BLaER1 treated with 17β-estradiol and CSF1 and Interleukin-3, amounts not matched to agents 10 nM and 100 nM (cell line): ENCODE measurements at regions not wholly inside any gene's neighbourhood (a gene's known extent, or its start where the extent isn't known, plus 50 kb on each side); places are given as distances from the start of the nearest gene placed in this dataset.

Experiments
- H3K27ac ChIP-seq, 11 experiments: shearing (Covaris generic); formaldehyde crosslinking; 2 replicates each; pipeline ENCODE4 v1.8.1; 2022
- H3K27me3 ChIP-seq, 11 experiments: shearing (Covaris generic); formaldehyde crosslinking; 2 replicates each; pipeline ENCODE4 v1.8.1; 2022
- H3K36me3 ChIP-seq, 11 experiments: shearing (Covaris generic); formaldehyde crosslinking; 2 replicates each; pipeline ENCODE4 v1.8.1; 2022
- H3K4me1 ChIP-seq, 10 experiments: shearing (Covaris generic); formaldehyde crosslinking; 2 replicates each; pipeline ENCODE4 v1.8.1; 2022
- H3K4me2 ChIP-seq, 11 experiments: shearing (Covaris generic); formaldehyde crosslinking; 2 replicates each; pipeline ENCODE4 v1.8.1; 2022
- H3K4me3 ChIP-seq, 10 experiments: shearing (Covaris generic); formaldehyde crosslinking; 2 replicates each; pipeline ENCODE4 v1.8.1; 2022
- H3K9ac ChIP-seq, 11 experiments: shearing (Covaris generic); formaldehyde crosslinking; 2 replicates each; pipeline ENCODE4 v1.8.1; 2022
- H3K9me3 ChIP-seq, 11 experiments: shearing (Covaris generic); formaldehyde crosslinking; replicated peaks in 1 of 11; 2 replicates each; pipeline ENCODE4 v1.8.1; 2022
- H4K20me1 ChIP-seq, 11 experiments: shearing (Covaris generic); formaldehyde crosslinking; 2 replicates each; pipeline ENCODE4 v1.8.1; 2022
- Cebpa-rat ChIP-seq, 11 experiments: shearing (Covaris generic); IDR thresholded peaks; 2 replicates each; pipeline ENCODE4 v1.8.1; 2022

GRCh38 chr5:54825005-54825404 is 160.4 kb downstream of the ESM1 start:
- Histone ChIP-seq H3K27me3 (no peaks in the 10 kb centered on the region), H3K36me3 (no peaks in the 10 kb centered on the region), H3K4me2 (no peak overlapping the region), H3K27ac (no peak overlapping the region), H3K4me3 (no peak overlapping the region), H3K9ac (no peak overlapping the region), H3K4me1 (peaks cover 0 to 5% (median 0%) of the 10 kb centered on the region in 10 experiments; a peak in 1 of 20 replicates), H4K20me1 (no peaks in the 10 kb centered on the region), H3K9me3 (peaks cover 0 to 5% (median 0%) of the 10 kb centered on the region in 11 experiments; a peak in 1 of 22 replicates)
- no peak for TF ChIP-seq Cebpa-rat (IDR thresholded peaks at IDR 0.05)

DNA sequence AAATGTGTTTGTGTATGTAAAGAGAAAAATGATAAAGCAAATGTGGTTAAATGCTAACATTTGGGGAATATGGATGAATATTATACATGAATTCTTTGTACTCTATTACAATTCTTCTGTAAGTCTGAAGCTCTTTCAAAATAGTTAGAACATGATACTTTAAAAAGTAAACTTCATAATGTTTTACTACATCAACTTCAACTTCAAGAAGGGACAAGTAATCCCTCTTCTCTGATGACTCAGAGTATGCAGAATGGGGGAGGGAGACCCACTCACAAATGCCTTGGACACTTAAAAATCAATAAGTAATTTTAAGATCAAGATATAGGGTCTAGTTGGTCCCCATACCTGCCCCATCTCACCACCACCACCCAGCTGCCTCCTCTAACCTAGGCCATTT is 162.4 kb downstream of the ESM1 start:
- no peaks in the 10 kb centered on the region for H3K36me3 ChIP-seq
- no peaks in the 10 kb centered on the region; a peak in 1 of 22 replicates for H3K9me3 ChIP-seq
- no peak overlapping the region for H3K4me3 ChIP-seq
- no peak overlapping the region for H3K9ac ChIP-seq
- peaks cover 0 to 5% (median 0%) of the 10 kb centered on the region in 10 experiments; a peak in 1 of 20 replicates for H3K4me1 ChIP-seq
- H3K27me3 ChIP-seq, result no peaks in the 10 kb centered on the region
- no peak overlapping the region for H3K4me2 ChIP-seq
- TF ChIP-seq Cebpa-rat (IDR thresholded peaks at IDR 0.05), result no peak
- no peaks in the 10 kb centered on the region for H4K20me1 ChIP-seq
- no peak overlapping the region for H3K27ac ChIP-seq

GRCh38 chr5:54822324-54822687 is 163.1 kb downstream of the ESM1 start:
- no peaks in the 10 kb centered on the region for H4K20me1 ChIP-seq
- H3K4me3 ChIP-seq, result no peak overlapping the region
- no peaks in the 10 kb centered on the region for H3K36me3 ChIP-seq
- no peak overlapping the region for H3K27ac ChIP-seq
- peaks cover 0 to 5% (median 0%) of the 10 kb centered on the region in 10 experiments; a peak in 1 of 20 replicates for H3K4me1 ChIP-seq
- no peak overlapping the region for H3K4me2 ChIP-seq
- H3K9ac ChIP-seq, result no peak overlapping the region
- no peaks in the 10 kb centered on the region for H3K27me3 ChIP-seq
- no peak for TF ChIP-seq Cebpa-rat (IDR thresholded peaks at IDR 0.05)
- H3K9me3 ChIP-seq, result no peaks in the 10 kb centered on the region; a peak in 1 of 22 replicates

- no peaks in the 10 kb centered on the region for H3K27me3 ChIP-seq
- no peak overlapping the region for H3K27ac ChIP-seq
- no peaks in the 10 kb centered on the region; a peak in 1 of 22 replicates for H3K9me3 ChIP-seq
- no peaks in the 10 kb centered on the region for H4K20me1 ChIP-seq
- peaks cover 0 to 5% (median 0%) of the 10 kb centered on the region in 10 experiments; a peak in 1 of 20 replicates for H3K4me1 ChIP-seq
- H3K4me2 ChIP-seq, result no peak overlapping the region
- no peak overlapping the region for H3K9ac ChIP-seq
- no peak for TF ChIP-seq Cebpa-rat (IDR thresholded peaks at IDR 0.05)
- H3K4me3 ChIP-seq, result no peak overlapping the region
- no peaks in the 10 kb centered on the region for H3K36me3 ChIP-seq
Measured at GRCh38 chr5:54821445-54822323, 163.7 kb downstream of the ESM1 start.

GRCh38 chr5:54820346-54821134 is 164.9 kb downstream of the ESM1 start:
- TF ChIP-seq Cebpa-rat (IDR thresholded peaks at IDR 0.05), result no peak
- Histone ChIP-seq H3K9me3 (no peaks in the 10 kb centered on the region; a peak in 1 of 22 replicates), H3K27ac (no peak overlapping the region), H3K4me1 (no peaks in the 10 kb centered on the region), H3K4me2 (no peak overlapping the region), H4K20me1 (no peaks in the 10 kb centered on the region), H3K4me3 (no peak overlapping the region), H3K27me3 (no peaks in the 10 kb centered on the region), H3K36me3 (no peaks in the 10 kb centered on the region), H3K9ac (no peak overlapping the region)

DNA sequence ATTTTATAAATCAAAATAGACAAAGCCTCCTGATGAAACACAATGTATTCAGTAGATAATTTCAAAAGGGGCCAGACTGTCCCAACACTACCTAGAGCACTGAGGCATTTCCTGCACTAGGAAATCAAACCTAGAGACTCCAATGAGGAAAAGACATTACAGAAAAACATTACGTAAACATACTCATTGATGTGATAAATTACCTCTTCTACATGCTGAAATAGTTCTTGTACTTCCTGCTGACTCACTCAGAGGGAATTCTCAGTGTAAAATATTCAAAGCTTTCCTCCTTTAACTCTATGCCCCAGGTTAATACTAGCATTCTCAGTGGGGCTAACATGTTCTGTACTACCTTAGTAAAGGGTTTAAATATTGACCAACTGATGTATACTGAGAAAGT is 178.0 kb downstream of the ESM1 start:
- H4K20me1 ChIP-seq, result no peaks in the 10 kb centered on the region
- H3K4me3 ChIP-seq, result no peak overlapping the region
- no peak overlapping the region for H3K9ac ChIP-seq
- H3K27ac ChIP-seq, result no peak overlapping the region
- H3K9me3 ChIP-seq, result peaks cover 7 to 28% (median 16%) of the 10 kb centered on the region in 11 experiments; a peak in 21 of 22 replicates
- no peaks in the 10 kb centered on the region for H3K36me3 ChIP-seq
- H3K4me2 ChIP-seq, result peak overlapping the region in 5 of 11 experiments; percentile 2 to 31 (median 4); a peak in 4 of 22 replicates
- TF ChIP-seq Cebpa-rat (IDR thresholded peaks at IDR 0.05), result no peak
- no peaks in the 10 kb centered on the region for H3K27me3 ChIP-seq
- H3K4me1 ChIP-seq, result peaks cover 0 to 9% (median 0%) of the 10 kb centered on the region in 10 experiments; a peak in 7 of 20 replicates

DNA sequence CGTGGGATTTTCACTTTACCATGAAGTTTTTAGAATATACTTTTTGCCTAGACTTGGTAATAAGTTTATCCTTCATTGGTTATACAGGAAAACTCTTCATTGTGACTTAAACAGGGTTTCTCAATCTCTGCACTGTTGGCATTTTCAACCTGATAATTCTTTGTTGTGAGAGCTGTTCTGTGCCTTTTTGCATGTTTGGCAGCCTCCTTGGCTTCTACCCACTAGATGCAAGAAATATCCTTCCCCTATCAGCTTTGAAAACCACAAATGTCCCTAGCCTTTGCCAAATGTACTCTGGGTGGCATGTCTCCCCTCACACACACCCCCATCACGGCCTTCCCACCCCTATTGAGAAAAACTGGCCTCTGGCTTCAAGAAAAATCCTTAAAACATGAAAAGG is 180.9 kb downstream of the ESM1 start:
- Histone ChIP-seq H3K27ac (no peak overlapping the region), H3K9me3 (peaks cover 6 to 23% (median 15%) of the 10 kb centered on the region in 11 experiments; a peak in 19 of 22 replicates), H3K4me1 (peaks cover 0 to 10% (median 0%) of the 10 kb centered on the region in 10 experiments; a peak in 7 of 20 replicates), H3K4me2 (no peak overlapping the region), H3K36me3 (no peaks in the 10 kb centered on the region), H3K27me3 (no peaks in the 10 kb centered on the region), H3K9ac (no peak overlapping the region), H4K20me1 (no peaks in the 10 kb centered on the region), H3K4me3 (no peak overlapping the region)
- TF ChIP-seq Cebpa-rat (IDR thresholded peaks at IDR 0.05), result no peak

DNA sequence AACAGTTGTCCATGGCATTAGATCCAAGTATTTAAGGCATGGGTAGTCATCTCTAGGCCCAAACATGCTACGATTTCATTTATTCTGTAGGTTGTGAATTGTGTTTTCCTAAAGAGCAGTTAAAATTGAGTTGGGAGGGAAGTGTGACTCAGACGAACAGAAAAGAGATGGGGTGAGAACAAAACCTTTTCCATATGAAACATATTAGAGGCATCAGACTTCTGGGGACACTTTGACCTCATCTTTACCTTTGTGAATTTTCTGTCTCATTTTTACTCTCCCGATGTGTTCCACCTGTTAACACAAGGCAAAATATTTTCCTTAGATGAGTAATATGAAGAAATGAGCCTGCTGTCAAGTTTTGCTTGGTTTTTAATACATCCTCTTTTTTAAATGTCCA is 181.3 kb downstream of the ESM1 start:
- H3K4me2 ChIP-seq, result no peak overlapping the region
- no peaks in the 10 kb centered on the region for H3K36me3 ChIP-seq
- H3K9ac ChIP-seq, result no peak overlapping the region
- no peak overlapping the region for H3K27ac ChIP-seq
- no peaks in the 10 kb centered on the region for H3K27me3 ChIP-seq
- H3K4me1 ChIP-seq, result peaks cover 0 to 13% (median 0%) of the 10 kb centered on the region in 10 experiments; a peak in 7 of 20 replicates
- peaks cover 6 to 19% (median 11%) of the 10 kb centered on the region in 11 experiments; a peak in 19 of 22 replicates for H3K9me3 ChIP-seq
- no peak overlapping the region for H3K4me3 ChIP-seq
- TF ChIP-seq Cebpa-rat (IDR thresholded peaks at IDR 0.05), result no peak
- no peaks in the 10 kb centered on the region for H4K20me1 ChIP-seq

GRCh38 chr5:54803471-54804011 is 181.9 kb downstream of the ESM1 start:
- no peak for TF ChIP-seq Cebpa-rat (IDR thresholded peaks at IDR 0.05)
- H3K27me3 ChIP-seq, result no peaks in the 10 kb centered on the region
- peaks cover 0 to 13% (median 0%) of the 10 kb centered on the region in 10 experiments; a peak in 7 of 20 replicates for H3K4me1 ChIP-seq
- H4K20me1 ChIP-seq, result no peaks in the 10 kb centered on the region
- H3K4me2 ChIP-seq, result no peak overlapping the region
- no peak overlapping the region for H3K4me3 ChIP-seq
- no peak overlapping the region for H3K27ac ChIP-seq
- H3K9me3 ChIP-seq, result peaks cover 4 to 13% (median 8%) of the 10 kb centered on the region in 11 experiments; a peak in 19 of 22 replicates
- no peak overlapping the region for H3K9ac ChIP-seq
- no peaks in the 10 kb centered on the region for H3K36me3 ChIP-seq
